ENCODE measurements at regions not wholly inside any gene's neighbourhood (a gene's known extent, or its start where the extent isn't known, plus 50 kb on each side); places are given as distances from the start of the nearest gene placed in this dataset.

DNA sequence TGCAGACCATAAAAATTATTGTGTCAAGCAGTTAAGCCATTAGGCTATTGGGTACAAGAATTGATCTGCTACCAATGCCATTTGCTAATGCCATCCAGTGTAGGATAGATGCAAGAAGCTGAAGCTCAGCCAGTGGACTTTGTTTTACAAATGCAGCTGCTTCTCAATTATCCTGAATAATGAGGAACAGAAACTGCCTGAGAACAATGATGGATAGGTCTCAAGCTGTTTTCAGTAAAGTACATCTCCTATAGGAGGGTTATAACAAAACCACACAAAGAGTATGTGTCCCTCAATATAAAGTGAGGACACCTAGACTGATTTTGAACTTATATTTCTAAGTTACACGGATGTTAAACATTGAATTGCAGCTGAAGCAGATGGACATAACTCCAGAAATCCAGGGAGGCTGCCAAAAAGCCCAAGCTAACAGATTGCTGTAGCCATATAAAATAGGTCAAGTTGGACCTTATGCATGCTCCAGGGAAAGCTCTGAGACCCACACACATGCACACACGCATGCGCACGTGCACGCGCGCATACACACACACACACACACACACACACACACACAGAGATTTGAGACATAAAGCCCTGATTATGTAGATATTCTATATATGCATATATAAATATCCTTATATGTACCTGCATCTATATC, 482.7 kb upstream of the CD180 start:
- no peak for DNase-seq
- H3K27me3 ChIP-seq = no peaks in the 10 kb centered on the region
- no peak overlapping the region for H3K4me3 ChIP-seq (replicated peaks in 1 of 3)
- no peaks in the 10 kb centered on the region for H3K9me3 ChIP-seq
- WGBS, 2 donors = 70 to 85% methylated on average over 6 to 7 of the region's 7 CpGs
- no peaks in the 10 kb centered on the region for H3K4me1 ChIP-seq
- TF ChIP-seq, protein P1, sequence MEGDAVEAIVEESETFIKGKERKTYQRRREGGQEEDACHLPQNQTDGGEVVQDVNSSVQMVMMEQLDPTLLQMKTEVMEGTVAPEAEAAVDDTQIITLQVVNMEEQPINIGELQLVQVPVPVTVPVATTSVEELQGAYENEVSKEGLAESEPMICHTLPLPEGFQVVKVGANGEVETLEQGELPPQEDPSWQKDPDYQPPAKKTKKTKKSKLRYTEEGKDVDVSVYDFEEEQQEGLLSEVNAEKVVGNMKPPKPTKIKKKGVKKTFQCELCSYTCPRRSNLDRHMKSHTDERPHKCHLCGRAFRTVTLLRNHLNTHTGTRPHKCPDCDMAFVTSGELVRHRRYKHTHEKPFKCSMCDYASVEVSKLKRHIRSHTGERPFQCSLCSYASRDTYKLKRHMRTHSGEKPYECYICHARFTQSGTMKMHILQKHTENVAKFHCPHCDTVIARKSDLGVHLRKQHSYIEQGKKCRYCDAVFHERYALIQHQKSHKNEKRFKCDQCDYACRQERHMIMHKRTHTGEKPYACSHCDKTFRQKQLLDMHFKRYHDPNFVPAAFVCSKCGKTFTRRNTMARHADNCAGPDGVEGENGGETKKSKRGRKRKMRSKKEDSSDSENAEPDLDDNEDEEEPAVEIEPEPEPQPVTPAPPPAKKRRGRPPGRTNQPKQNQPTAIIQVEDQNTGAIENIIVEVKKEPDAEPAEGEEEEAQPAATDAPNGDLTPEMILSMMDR (IDR thresholded peaks at IDR 0.05) = no peak
- no peak for TF ChIP-seq POLR2A (IDR thresholded peaks at IDR 0.05)
- H3K27ac ChIP-seq = no peak overlapping the region
- no peaks in the 10 kb centered on the region for H3K36me3 ChIP-seq
- intact Hi-C loops (cut with DNase I) = no loop called here

DNA sequence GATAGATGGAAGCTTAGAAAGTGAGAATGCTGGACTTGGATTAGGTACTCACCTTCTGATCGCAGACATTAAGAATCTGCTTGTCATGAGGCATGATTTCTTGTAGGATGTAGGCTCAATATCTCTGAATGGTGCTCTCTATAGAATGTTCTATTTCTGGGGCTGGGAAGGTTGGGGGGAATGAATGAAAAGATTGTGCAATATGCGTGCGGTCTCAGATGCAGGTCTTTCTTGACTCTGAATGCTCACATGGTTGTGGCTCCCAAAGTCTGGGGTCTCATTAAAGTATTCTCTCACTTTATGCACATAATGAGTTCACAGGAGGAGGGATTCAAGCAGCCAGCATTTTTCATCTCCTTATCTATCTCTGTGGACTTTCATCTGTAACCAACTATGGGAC, 482.0 kb upstream of the CD180 start:
- DNase-seq = no peak
- H3K4me1 ChIP-seq = peaks cover 4 to 6% of the 10 kb centered on the region in 2 donors
- 85 to 86% methylated on average over 3 of the region's 3 CpGs for WGBS, 2 donors
- intact Hi-C loops (cut with DNase I) = no loop called here
- H3K9me3 ChIP-seq = no peaks in the 10 kb centered on the region
- no peak overlapping the region for H3K4me3 ChIP-seq (replicated peaks in 1 of 3)
- TF ChIP-seq POLR2A (IDR thresholded peaks at IDR 0.05) = no peak
- TF ChIP-seq, protein P1 (IDR thresholded peaks at IDR 0.05) = no peak
- no peaks in the 10 kb centered on the region for H3K36me3 ChIP-seq
- H3K27ac ChIP-seq = no peak overlapping the region
- no peaks in the 10 kb centered on the region for H3K27me3 ChIP-seq

DNA sequence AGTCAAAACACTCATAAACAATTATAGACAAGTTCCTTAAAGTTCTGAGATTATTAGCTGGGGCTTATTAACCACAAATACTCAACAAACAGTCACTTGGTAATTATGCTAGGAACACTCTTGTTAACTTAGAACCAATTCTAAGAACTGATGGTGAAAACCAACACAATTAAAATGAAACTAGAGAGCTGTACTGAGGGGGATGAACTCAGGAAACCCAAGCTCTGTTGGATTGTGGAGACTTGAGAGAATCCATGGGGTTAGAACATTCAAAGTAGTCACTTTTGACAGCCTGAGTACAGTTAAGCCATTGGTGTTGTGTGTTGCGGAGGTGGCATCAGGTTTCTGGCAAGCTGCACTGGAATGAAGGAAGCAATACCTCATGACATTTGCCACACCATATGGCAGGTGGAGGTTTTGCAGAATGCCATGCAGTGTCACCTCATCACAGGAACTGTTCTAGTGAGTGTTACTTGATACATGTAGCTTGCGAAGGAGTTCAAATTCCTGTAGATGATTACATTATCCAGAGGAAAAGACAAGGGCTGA, 480.9 kb upstream of the CD180 start:
- peaks cover 15 to 17% of the 10 kb centered on the region in 2 donors for H3K4me1 ChIP-seq
- no peaks in the 10 kb centered on the region for H3K9me3 ChIP-seq
- no peak for DNase-seq
- WGBS, 2 donors = 74 to 78% methylated on average over 2 of the region's 2 CpGs
- H3K4me3 ChIP-seq (replicated peaks in 1 of 3) = no peak overlapping the region
- H3K36me3 ChIP-seq = no peaks in the 10 kb centered on the region
- no peak overlapping the region for H3K27ac ChIP-seq
- H3K27me3 ChIP-seq = no peaks in the 10 kb centered on the region
- intact Hi-C loops (cut with DNase I) = no loop called here
- TF ChIP-seq, protein P1 (IDR thresholded peaks at IDR 0.05) = no peak
- TF ChIP-seq POLR2A (IDR thresholded peaks at IDR 0.05) = no peak

DNA sequence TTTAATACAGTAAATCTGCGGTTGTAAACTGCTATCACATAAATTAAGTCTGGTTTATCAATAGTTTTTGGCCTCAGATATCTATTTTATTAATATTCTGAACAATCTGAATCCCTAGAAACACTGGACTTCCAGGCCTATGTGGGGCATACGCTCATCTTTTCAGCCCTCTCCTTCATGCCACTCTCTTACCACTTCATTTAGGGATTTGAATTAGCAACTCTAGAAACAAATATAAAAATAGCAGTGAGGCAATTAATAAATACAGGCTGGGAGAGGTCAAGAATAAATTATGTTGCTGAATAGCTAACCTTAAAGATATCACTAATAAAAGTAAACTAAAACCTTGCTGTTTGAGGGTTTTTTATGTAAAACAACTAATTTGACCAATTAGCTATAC, 480.3 kb upstream of the CD180 start:
- no peak overlapping the region for H3K27ac ChIP-seq
- intact Hi-C loops (cut with DNase I) = no loop called here

DNA sequence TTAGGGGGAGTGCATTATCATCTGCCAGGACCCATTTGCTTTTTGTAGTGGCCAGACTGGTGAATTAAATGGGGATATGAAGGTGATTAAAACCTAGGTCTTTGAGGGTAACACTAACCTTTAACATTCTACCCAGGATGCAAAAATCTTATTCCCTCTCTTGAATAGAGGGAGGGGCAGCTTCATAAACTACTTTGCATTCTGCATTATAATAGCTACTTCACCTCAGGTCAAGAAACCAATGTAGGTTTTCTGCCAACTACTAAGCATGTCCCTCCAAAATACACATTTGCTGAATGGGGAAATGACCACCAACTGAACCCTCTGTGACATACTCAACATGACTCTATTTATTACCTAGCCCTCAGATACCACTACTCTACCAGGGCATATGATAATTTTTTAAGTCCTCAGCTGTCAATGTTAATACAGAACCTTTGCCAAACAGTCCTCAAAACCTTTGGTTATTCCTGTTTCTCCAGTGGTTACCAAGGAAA, 477.6 kb upstream of the CD180 start:
- H3K4me1 ChIP-seq = peaks cover 15 to 18% of the 10 kb centered on the region in 2 donors
- no peak for TF ChIP-seq POLR2A (IDR thresholded peaks at IDR 0.05)
- TF ChIP-seq, protein P1 (IDR thresholded peaks at IDR 0.05) = no peak
- H3K27ac ChIP-seq = no peak overlapping the region
- no peaks in the 10 kb centered on the region for H3K36me3 ChIP-seq
- H3K9me3 ChIP-seq = no peaks in the 10 kb centered on the region
- no peak for DNase-seq
- H3K4me3 ChIP-seq (replicated peaks in 1 of 3) = no peak overlapping the region
- no peaks in the 10 kb centered on the region for H3K27me3 ChIP-seq
- intact Hi-C loops (cut with DNase I) = no loop called here

More for the DNA sequence above, 480.3 kb upstream of the CD180 start:
- Histone ChIP-seq H3K27me3 (no peaks in the 10 kb centered on the region), H3K4me1 (peaks cover 15 to 18% of the 10 kb centered on the region in 2 donors), H3K36me3 (no peaks in the 10 kb centered on the region), H3K4me3 (replicated peaks in 1 of 3) (no peak overlapping the region), H3K9me3 (no peaks in the 10 kb centered on the region)
- DNase-seq = no peak
- 96 to 98% methylated on average over 2 of the region's 2 CpGs for WGBS, 2 donors
- TF ChIP-seq, protein P1 (IDR thresholded peaks at IDR 0.05) = no peak
- TF ChIP-seq POLR2A (IDR thresholded peaks at IDR 0.05) = no peak
